ENCODE measurements at regions not wholly inside any gene's neighbourhood (a gene's known extent, or its start where the extent isn't known, plus 50 kb on each side); places are given as distances from the start of the nearest gene placed in this dataset.

DNA sequence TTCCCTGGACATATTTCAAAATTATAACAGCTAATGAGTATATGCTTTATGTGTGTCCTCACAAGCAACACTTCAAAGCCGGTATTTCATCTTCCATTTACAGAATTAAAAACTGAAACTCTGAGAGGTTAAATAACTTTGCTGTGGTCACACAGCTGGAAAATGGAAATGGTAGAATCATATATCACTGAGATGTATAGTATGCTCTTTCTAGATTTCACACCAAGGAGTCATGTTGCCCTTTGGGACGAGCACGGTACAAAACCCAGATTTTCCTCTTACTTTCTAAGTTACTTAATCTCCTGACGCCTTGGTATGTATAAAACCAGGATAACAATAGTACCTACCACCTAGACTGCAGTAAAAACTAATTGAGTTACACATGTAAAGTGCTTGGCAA is 152.6 kb upstream of the GRIP1 start:
- TF ChIP-seq, protein P1, sequence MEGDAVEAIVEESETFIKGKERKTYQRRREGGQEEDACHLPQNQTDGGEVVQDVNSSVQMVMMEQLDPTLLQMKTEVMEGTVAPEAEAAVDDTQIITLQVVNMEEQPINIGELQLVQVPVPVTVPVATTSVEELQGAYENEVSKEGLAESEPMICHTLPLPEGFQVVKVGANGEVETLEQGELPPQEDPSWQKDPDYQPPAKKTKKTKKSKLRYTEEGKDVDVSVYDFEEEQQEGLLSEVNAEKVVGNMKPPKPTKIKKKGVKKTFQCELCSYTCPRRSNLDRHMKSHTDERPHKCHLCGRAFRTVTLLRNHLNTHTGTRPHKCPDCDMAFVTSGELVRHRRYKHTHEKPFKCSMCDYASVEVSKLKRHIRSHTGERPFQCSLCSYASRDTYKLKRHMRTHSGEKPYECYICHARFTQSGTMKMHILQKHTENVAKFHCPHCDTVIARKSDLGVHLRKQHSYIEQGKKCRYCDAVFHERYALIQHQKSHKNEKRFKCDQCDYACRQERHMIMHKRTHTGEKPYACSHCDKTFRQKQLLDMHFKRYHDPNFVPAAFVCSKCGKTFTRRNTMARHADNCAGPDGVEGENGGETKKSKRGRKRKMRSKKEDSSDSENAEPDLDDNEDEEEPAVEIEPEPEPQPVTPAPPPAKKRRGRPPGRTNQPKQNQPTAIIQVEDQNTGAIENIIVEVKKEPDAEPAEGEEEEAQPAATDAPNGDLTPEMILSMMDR (IDR thresholded peaks at IDR 0.05), result no peak
- no peak for TF ChIP-seq POLR2A (IDR thresholded peaks at IDR 0.05)
